ENCODE measurements at regions not wholly inside any gene's neighbourhood (a gene's known extent, or its start where the extent isn't known, plus 50 kb on each side); places are given as distances from the start of the nearest gene placed in this dataset.
A peak's percentile ranks its signal among the peaks of the same experiment; 100 is the strongest.

GRCh38 chr6:93083337-93084230 lies 335.8 kb downstream of the EPHA7 start:
- no peak for DNase-seq (ENCODE audit: low read depth, low spot score)

- no peak for DNase-seq (ENCODE audit: low read depth, low spot score)
Measured at GRCh38 chr6:93081901-93082300, 337.5 kb downstream of the EPHA7 start.

- DNase-seq (ENCODE audit: low read depth, low spot score), result peak; percentile 65
Measured at GRCh38 chr6:93079061-93079460, 340.3 kb downstream of the EPHA7 start.

- no peak for DNase-seq (ENCODE audit: low read depth, low spot score)
Measured at GRCh38 chr6:93073811-93074210, 345.5 kb downstream of the EPHA7 start.

GRCh38 chr6:93069856-93070255 lies 349.5 kb downstream of the EPHA7 start:
- no peak for DNase-seq (ENCODE audit: low read depth, low spot score)

- DNase-seq (ENCODE audit: low read depth, low spot score), result no peak
Measured at GRCh38 chr6:93059911-93060310, 359.4 kb downstream of the EPHA7 start.

GRCh38 chr6:93057584-93057983 lies 361.8 kb downstream of the EPHA7 start:
- no peak for DNase-seq (ENCODE audit: low read depth, low spot score)

- DNase-seq (ENCODE audit: low read depth, low spot score), result no peak
Measured at GRCh38 chr6:93048381-93048780, 371.0 kb downstream of the EPHA7 start.

GRCh38 chr6:93047033-93047432 lies 372.3 kb downstream of the EPHA7 start:
- peak; percentile 27 for DNase-seq (ENCODE audit: low read depth, low spot score)

- no peak for DNase-seq (ENCODE audit: low read depth, low spot score)
Measured at GRCh38 chr6:93045156-93045555, 374.2 kb downstream of the EPHA7 start.

GRCh38 chr6:93040375-93040774 lies 379.0 kb downstream of the EPHA7 start:
- DNase-seq (ENCODE audit: low read depth, low spot score), result no peak

- peak; percentile 14 for DNase-seq (ENCODE audit: low read depth, low spot score)
Measured at GRCh38 chr6:93036835-93037234, 382.5 kb downstream of the EPHA7 start.

GRCh38 chr6:93035756-93036155 lies 383.6 kb downstream of the EPHA7 start:
- no peak for DNase-seq (ENCODE audit: low read depth, low spot score)

- DNase-seq (ENCODE audit: low read depth, low spot score), result peak; percentile 8
Measured at GRCh38 chr6:93021235-93021915, 398.0 kb downstream of the EPHA7 start.

GRCh38 chr6:93017626-93018025 lies 401.7 kb downstream of the EPHA7 start:
- DNase-seq (ENCODE audit: low read depth, low spot score), result no peak

- peak; percentile 75 for DNase-seq (ENCODE audit: low read depth, low spot score)
Measured at GRCh38 chr6:93017213-93017612, 402.1 kb downstream of the EPHA7 start.

- no peak for DNase-seq (ENCODE audit: low read depth, low spot score)
Measured at GRCh38 chr6:93013054-93013453, 406.3 kb downstream of the EPHA7 start.

- DNase-seq (ENCODE audit: low read depth, low spot score), result no peak
Measured at GRCh38 chr6:93008375-93008774, 411.0 kb downstream of the EPHA7 start.

GRCh38 chr6:92989656-92990055 lies 429.7 kb downstream of the EPHA7 start:
- DNase-seq (ENCODE audit: low read depth, low spot score), result no peak

- DNase-seq (ENCODE audit: low read depth, low spot score), result no peak
Measured at GRCh38 chr6:92979281-92979680, 440.1 kb downstream of the EPHA7 start.

GRCh38 chr6:92977018-92977417 lies 442.3 kb downstream of the EPHA7 start:
- no peak for DNase-seq (ENCODE audit: low read depth, low spot score)

- no peak for DNase-seq (ENCODE audit: low read depth, low spot score)
Measured at GRCh38 chr6:92967362-92967761, 452.0 kb downstream of the EPHA7 start.

- DNase-seq (ENCODE audit: low read depth, low spot score), result no peak
Measured at GRCh38 chr6:92962846-92963245, 456.5 kb downstream of the EPHA7 start.

Data from ELF-1 (cell line).